ENCODE measurements at regions not wholly inside any gene's neighbourhood (a gene's known extent, or its start where the extent isn't known, plus 50 kb on each side); places are given as distances from the start of the nearest gene placed in this dataset.

- no peaks in the 10 kb centered on the region for H3K79me2 ChIP-seq (ENCODE audit: insufficient read depth, low read length)
- RAD21 ChIA-PET (ENCODE audit: low non-redundant PET in 1 of 2, low total read pairs in 2 of 2, uncharacterized antibody in 2 of 2, unreplicated experiment in 2 of 2): no interaction called here
- H3K4me2 ChIP-seq (ENCODE audit: low read length): no peak overlapping the region
- ATAC-seq (no peak), DNase-seq (ENCODE audit: low read depth, low spot score) (no peak)
- no peaks in the 10 kb centered on the region for H3K9me3 ChIP-seq (ENCODE audit: control insufficient read depth in 1 of 2, insufficient read depth in 1 of 2, low read depth in 1 of 2, low read length in 2 of 2)
- H3K4me1 ChIP-seq (ENCODE audit: control insufficient read depth in 1 of 2, insufficient read depth in 2 of 2, low read length in 2 of 2): no peaks in the 10 kb centered on the region
- intact Hi-C loops (cut with micrococcal nuclease): no loop called here
- no peak overlapping the region for H2AFZ ChIP-seq (ENCODE audit: low read depth, low read length, poor library complexity, severe bottlenecking)
- no peaks in the 10 kb centered on the region for H4K20me1 ChIP-seq (ENCODE audit: insufficient read depth)
- H3K27me3 ChIP-seq (ENCODE audit: insufficient read depth, low read length): no peaks in the 10 kb centered on the region
- POLR2A ChIA-PET: no interaction called here
- no peak overlapping the region for H3K27ac ChIP-seq (ENCODE audit: low read depth, low read length)
- CTCF ChIA-PET: no interaction called here
- TF ChIP-seq EZH2phosphoT487 (IDR thresholded peaks at IDR 0.05; ENCODE audit: borderline replicate concordance): no peak
- TF ChIP-seq ZBTB33 (IDR thresholded peaks at IDR 0.05; ENCODE audit: extremely low read depth, insufficient replicate concordance, low read length): no peak
- no peak for TF ChIP-seq TCF7L2 (IDR thresholded peaks at IDR 0.05; ENCODE audit: borderline replicate concordance, extremely low read depth, insufficient read depth, insufficient read length)
- no peak for TF ChIP-seq RAD21 (IDR thresholded peaks at IDR 0.05; ENCODE audit: low read depth)
- no peak for TF ChIP-seq JUND (IDR thresholded peaks at IDR 0.05)
- TF ChIP-seq SIN3A (IDR thresholded peaks at IDR 0.05; ENCODE audit: low read depth): no peak
- TF ChIP-seq ELF1 (IDR thresholded peaks at IDR 0.05; ENCODE audit: borderline replicate concordance, low read depth): no peak
- TF ChIP-seq CEBPB (IDR thresholded peaks at IDR 0.05; ENCODE audit: low read depth): no peak
- TF ChIP-seq FOSL1 (IDR thresholded peaks at IDR 0.05; ENCODE audit: low read depth): no peak
- no peak for TF ChIP-seq POLR2A (IDR thresholded peaks at IDR 0.05; ENCODE audit: borderline replicate concordance, extremely low read depth, insufficient read depth, insufficient read length)
- no peak for TF ChIP-seq CBX3 (IDR thresholded peaks at IDR 0.05; ENCODE audit: low read depth)
- TF ChIP-seq EZH2 (IDR thresholded peaks at IDR 0.05): no peak
- TF ChIP-seq EGR1 (IDR thresholded peaks at IDR 0.05; ENCODE audit: low read depth): no peak
- no peak for TF ChIP-seq POLR2AphosphoS5 (IDR thresholded peaks at IDR 0.05; ENCODE audit: low read depth, low read length)
- TF ChIP-seq, protein P1, sequence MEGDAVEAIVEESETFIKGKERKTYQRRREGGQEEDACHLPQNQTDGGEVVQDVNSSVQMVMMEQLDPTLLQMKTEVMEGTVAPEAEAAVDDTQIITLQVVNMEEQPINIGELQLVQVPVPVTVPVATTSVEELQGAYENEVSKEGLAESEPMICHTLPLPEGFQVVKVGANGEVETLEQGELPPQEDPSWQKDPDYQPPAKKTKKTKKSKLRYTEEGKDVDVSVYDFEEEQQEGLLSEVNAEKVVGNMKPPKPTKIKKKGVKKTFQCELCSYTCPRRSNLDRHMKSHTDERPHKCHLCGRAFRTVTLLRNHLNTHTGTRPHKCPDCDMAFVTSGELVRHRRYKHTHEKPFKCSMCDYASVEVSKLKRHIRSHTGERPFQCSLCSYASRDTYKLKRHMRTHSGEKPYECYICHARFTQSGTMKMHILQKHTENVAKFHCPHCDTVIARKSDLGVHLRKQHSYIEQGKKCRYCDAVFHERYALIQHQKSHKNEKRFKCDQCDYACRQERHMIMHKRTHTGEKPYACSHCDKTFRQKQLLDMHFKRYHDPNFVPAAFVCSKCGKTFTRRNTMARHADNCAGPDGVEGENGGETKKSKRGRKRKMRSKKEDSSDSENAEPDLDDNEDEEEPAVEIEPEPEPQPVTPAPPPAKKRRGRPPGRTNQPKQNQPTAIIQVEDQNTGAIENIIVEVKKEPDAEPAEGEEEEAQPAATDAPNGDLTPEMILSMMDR (IDR thresholded peaks at IDR 0.05 in 2 of 3, conservative IDR thresholded peaks at IDR 0.05 in 1 of 3; ENCODE audit: borderline replicate concordance in 1 of 3, insufficient read depth in 1 of 3, low read depth in 2 of 3, low read length in 2 of 3): no peak
- no peak for TF ChIP-seq ZFX (IDR thresholded peaks at IDR 0.05)
- no TSS peak for BruUV-seq (replicated peaks)
- H3K4me3 ChIP-seq (replicated peaks in 1 of 2; ENCODE audit: low read depth in 1 of 2, low read length in 2 of 2): no peak overlapping the region
- H3K9me2 ChIP-seq (ENCODE audit: insufficient read depth): no peaks in the 10 kb centered on the region
- no peak overlapping the region for H3K9ac ChIP-seq (ENCODE audit: low read length)
- H3K36me3 ChIP-seq (ENCODE audit: control insufficient read depth in 1 of 2, insufficient read depth in 2 of 2, low read length in 2 of 2): no peaks in the 10 kb centered on the region; a peak in 1 of 4 replicates
These were observed 96.9 kb downstream of the KATNIP start for GRCh38 chr16:27646806-27647205.
